H1 (cell line): ENCODE measurements at regions not wholly inside any gene's neighbourhood (a gene's known extent, or its start where the extent isn't known, plus 50 kb on each side); places are given as distances from the start of the nearest gene placed in this dataset.
A peak's percentile ranks its signal among the peaks of the same experiment; 100 is the strongest.

ENCODE experiments used
- CTCF ChIA-PET: fragments of 300-600 bp; sonication (Branson Sonifier 250); formaldehyde crosslinking; loops from one replicate; lab custom pipeline; 2021; ENCODE audit not compliant: partially characterized antibody; lab: Charles Lee
- POLR2A ChIA-PET: fragments of 300-600 bp; sonication (Branson Sonifier 250); formaldehyde crosslinking; loops from one replicate; lab custom pipeline; 2021; ENCODE audit warnings: inconsistent platforms; ENCODE audit not compliant: partially characterized antibody; lab: Charles Lee
- DNase-seq, 2 experiments: peaks; one replicate each; pipeline versions ENCODE4 v3.0.0 to v3.0.0-alpha.2; 2010 to 2022; ENCODE audit warnings: low spot score in 2 of 2, low read depth in 1 of 2, mixed read lengths in 1 of 2
- FAIRE-seq: peaks from 2 replicates; lab custom pipeline; 2011; peaks lifted over from hg19 to GRCh38; lab: Jason Lieb, UNC
- H2AFZ ChIP-seq: 2 replicates; pipeline ENCODE4 v1.8.1; 2012; ENCODE audit warnings: low read length, inconsistent platforms
- H2AK5ac ChIP-seq: 2 replicates; pipeline ENCODE4 v1.6.1; 2013; ENCODE audit warnings: low read depth, low read length
- H2BK120ac ChIP-seq: replicated peaks from 2 replicates; pipeline ENCODE3; 2013; ENCODE audit warnings: low read depth, low read length, inconsistent platforms
- H2BK12ac ChIP-seq: 2 replicates; pipeline ENCODE4 v1.6.1; 2013; ENCODE audit warnings: low read depth, low read length
- H2BK15ac ChIP-seq: 2 replicates; pipeline ENCODE4 v1.6.1; 2013; ENCODE audit warnings: low read length
- H2BK20ac ChIP-seq: 2 replicates; pipeline ENCODE4 v1.6.1; 2013; ENCODE audit warnings: low read length
- H2BK5ac ChIP-seq: 2 replicates; pipeline ENCODE4 v1.6.1; 2013; ENCODE audit warnings: low read depth, low read length
- H3K14ac ChIP-seq: 2 replicates; pipeline ENCODE4 v1.6.1; 2013; ENCODE audit warnings: inconsistent platforms; ENCODE audit not compliant: insufficient read length
- H3K18ac ChIP-seq: 2 replicates; pipeline ENCODE4 v1.6.1; 2013; ENCODE audit warnings: low read length; ENCODE audit errors: extremely low read depth
- H3K23ac ChIP-seq: 2 replicates; pipeline ENCODE4 v1.6.1; 2013; ENCODE audit warnings: inconsistent platforms; ENCODE audit not compliant: insufficient read length
- H3K23me2 ChIP-seq: 2 replicates; pipeline ENCODE4 v1.6.1; 2013; ENCODE audit warnings: low read depth, low read length
- H3K27ac ChIP-seq: 2 replicates; pipeline ENCODE4 v1.6.1; 2011; ENCODE audit warnings: low read depth, low read length, inconsistent platforms
- H3K27me3 ChIP-seq, 4 experiments: replicated peaks in 1 of 4; 1 replicate in 1 of 4; 2 replicates in 3 of 4; pipeline versions ENCODE4 v1.6.1 to v1.8.1; 2011 to 2013; ENCODE audit warnings: low read length in 3 of 4, mild to moderate bottlenecking in 3 of 4, inconsistent platforms in 2 of 4, mixed read lengths in 2 of 4, moderate library complexity in 1 of 4; ENCODE audit not compliant: control insufficient read depth in 3 of 4, insufficient read depth in 3 of 4; ENCODE audit errors: extremely low read depth in 1 of 4
- H3K36me3 ChIP-seq, 4 experiments: 2 replicates each; pipeline versions ENCODE4 v1.6.1 to v1.8.1; 2011 to 2013; ENCODE audit warnings: mild to moderate bottlenecking in 4 of 4, low read length in 3 of 4, moderate library complexity in 2 of 4, control low read depth in 1 of 4, inconsistent platforms in 1 of 4; ENCODE audit not compliant: insufficient read depth in 4 of 4, control insufficient read depth in 2 of 4
- H3K4ac ChIP-seq: replicated peaks from 2 replicates; pipeline ENCODE3; 2013; ENCODE audit warnings: low read length, low read depth, mixed read lengths, inconsistent platforms; ENCODE audit not compliant: insufficient read length
- H3K4me1 ChIP-seq, 4 experiments: replicated peaks in 1 of 4; 1 replicate in 1 of 4; 2 replicates in 3 of 4; pipeline versions ENCODE4 v1.6.1 to v1.8.1; 2011 to 2013; ENCODE audit warnings: low read length in 3 of 4, inconsistent platforms in 2 of 4, mixed read lengths in 1 of 4; ENCODE audit not compliant: insufficient read depth in 4 of 4, control insufficient read depth in 3 of 4
- H3K4me2 ChIP-seq, 2 experiments: 2 replicates each; pipeline versions ENCODE4 v1.6.1 to v1.8.1; 2011 to 2013; ENCODE audit warnings: low read depth in 2 of 2, low read length in 2 of 2, control low read depth in 1 of 2, inconsistent platforms in 1 of 2, mild to moderate bottlenecking in 1 of 2; ENCODE audit not compliant: insufficient read depth in 1 of 2
- H3K4me3 ChIP-seq, 4 experiments: fragments of 200-600, 300-600 bp in 1 of 4; sonication (generic), shearing (Covaris generic), sonication (Bioruptor Twin) in 1 of 4; 2 replicates each; pipeline versions ENCODE4 v1.5.1 to v1.8.1; 2011 to 2016; ENCODE audit warnings: low read length in 4 of 4, low read depth in 3 of 4, control low read depth in 2 of 4, inconsistent platforms in 2 of 4, mild to moderate bottlenecking in 2 of 4, mixed read lengths in 1 of 4, moderate library complexity in 1 of 4; ENCODE audit not compliant: insufficient read depth in 2 of 4; ENCODE audit errors: extremely low read depth in 1 of 4
- H3K56ac ChIP-seq: replicated peaks from 2 replicates; pipeline ENCODE3; 2013; ENCODE audit warnings: low read depth, mild to moderate bottlenecking, mixed read lengths, low read length, inconsistent platforms; ENCODE audit not compliant: insufficient read length
- H3K79me1 ChIP-seq: 2 replicates; pipeline ENCODE4 v1.6.1; 2013; ENCODE audit warnings: low read depth, low read length, control low read depth
- H3K79me2 ChIP-seq, 2 experiments: 2 replicates each; pipeline versions ENCODE4 v1.6.1 to v1.8.1; 2012 to 2013; ENCODE audit warnings: low read length in 2 of 2, mild to moderate bottlenecking in 2 of 2, inconsistent platforms in 1 of 2; ENCODE audit not compliant: insufficient read depth in 2 of 2, control insufficient read depth in 1 of 2
- H3K9ac ChIP-seq, 4 experiments: replicated peaks in 1 of 4; 1 replicate in 1 of 4; 2 replicates in 3 of 4; pipeline versions ENCODE4 v1.6.1 to v1.8.1; 2011 to 2013; ENCODE audit warnings: low read depth in 3 of 4, low read length in 3 of 4, control low read depth in 2 of 4, mild to moderate bottlenecking in 2 of 4, moderate library complexity in 2 of 4, inconsistent platforms in 1 of 4; ENCODE audit errors: extremely low read depth in 1 of 4
- H3K9me3 ChIP-seq, 2 experiments: 2 replicates each; pipeline versions ENCODE4 v1.6.1 to v1.8.1; 2012 to 2013; ENCODE audit warnings: mild to moderate bottlenecking in 2 of 2, moderate library complexity in 2 of 2, control low read depth in 1 of 2, inconsistent platforms in 1 of 2, low read depth in 1 of 2, low read length in 1 of 2, mixed read lengths in 1 of 2; ENCODE audit not compliant: insufficient read depth in 2 of 2
- H4K20me1 ChIP-seq, 2 experiments: replicated peaks in 1 of 2; 2 replicates each; pipeline versions ENCODE3 to v1.8.1; 2011 to 2013; ENCODE audit warnings: inconsistent platforms in 2 of 2, low read length in 2 of 2, mild to moderate bottlenecking in 1 of 2; ENCODE audit not compliant: insufficient read depth in 2 of 2, control insufficient read depth in 1 of 2
- H4K5ac ChIP-seq: 2 replicates; pipeline ENCODE4 v1.6.1; 2013; ENCODE audit warnings: low read length, low read depth, mixed read lengths, inconsistent platforms; ENCODE audit not compliant: insufficient read length
- H4K8ac ChIP-seq: 2 replicates; pipeline ENCODE4 v1.8.0; 2013; ENCODE audit warnings: mild to moderate bottlenecking, moderate library complexity, low read length, inconsistent platforms; ENCODE audit not compliant: insufficient read depth; ENCODE audit errors: extremely low read depth
- H4K91ac ChIP-seq: replicated peaks from 2 replicates; pipeline ENCODE3; 2013; ENCODE audit warnings: low read length, mixed read lengths, inconsistent platforms; ENCODE audit not compliant: insufficient read length
- CTCF ChIP-seq, 3 experiments: IDR thresholded peaks; 1 replicate in 2 of 3; 2 replicates in 1 of 3; pipeline versions ENCODE4 v1.5.1 to v1.6.1; 2011; ENCODE audit warnings: low read length in 3 of 3, mild to moderate bottlenecking in 3 of 3, inconsistent platforms in 2 of 3, low read depth in 1 of 3, moderate library complexity in 1 of 3; ENCODE audit not compliant: insufficient read depth in 1 of 3; ENCODE audit errors: control extremely low read depth in 1 of 3
- KDM4A ChIP-seq: IDR thresholded peaks from one replicate; pipeline ENCODE4 v1.7.1; 2012; ENCODE audit warnings: low read depth, mild to moderate bottlenecking, moderate library complexity, low read length, inconsistent platforms; ENCODE audit not compliant: severe bottlenecking
- RAD21 ChIP-seq, 2 experiments: IDR thresholded peaks in 1 of 2; conservative IDR thresholded peaks in 1 of 2; 2 replicates each; pipeline ENCODE4 v1.6.1; 2011; ENCODE audit warnings: low read depth in 2 of 2, low read length in 2 of 2, improper control_type of control experiment in 1 of 2, inconsistent platforms in 1 of 2, mild to moderate bottlenecking in 1 of 2, moderate library complexity in 1 of 2
- SIX5 ChIP-seq: IDR thresholded peaks from 2 replicates; pipeline ENCODE4 v1.6.1; 2011; ENCODE audit warnings: mild to moderate bottlenecking, low read depth, low read length
- WGBS, 2 experiments: shearing (Covaris generic) in 1 of 2; methylation state at CpG; one replicate each; pipeline versions ENCODE4 v1.1.6 to v1.1.7; 2013 to 2015; ENCODE audit warnings: low lambda C conversion rate in 2 of 2, mixed read lengths in 2 of 2, inconsistent platforms in 1 of 2, low coverage in 1 of 2, missing lambda C conversion rate in 1 of 2; ENCODE audit not compliant: insufficient replicate concordance in 2 of 2, insufficient coverage in 1 of 2, insufficient read length in 1 of 2; ENCODE audit errors: extremely low coverage in 1 of 2, missing lambda C conversion rate in 1 of 2; 5-methylcytosine and 5-hydroxymethylcytosine counted together

- POLR2A ChIA-PET, result no interaction called here
- H4K91ac ChIP-seq, result no peak overlapping the region
- DNase-seq, result no peak
- H3K9ac ChIP-seq, result no peak overlapping the region
- H2AK5ac ChIP-seq, result no peak overlapping the region
- H4K5ac ChIP-seq, result no peak overlapping the region
- no peak overlapping the region for H2BK5ac ChIP-seq
- no peak overlapping the region for H3K27ac ChIP-seq
- H4K20me1 ChIP-seq, result no peaks in the 10 kb centered on the region
- H3K4me1 ChIP-seq, result peaks cover 0 to 13% (median 4%) of the 10 kb centered on the region in 4 experiments; a peak in 5 of 7 replicates
- no peaks in the 10 kb centered on the region for H3K23me2 ChIP-seq
- no peaks in the 10 kb centered on the region for H3K36me3 ChIP-seq
- TF ChIP-seq KDM4A (no peak), SIX5 (no peak), CTCF (IDR thresholded peaks at IDR 0.05; ENCODE audit: control extremely low read depth in 1 of 3, insufficient read depth in 1 of 3, low read depth in 1 of 3, low read length in 3 of 3) (peak in 1 of 3 experiments; percentile 21; a peak in 1 of 4 replicates), RAD21 (IDR thresholded peaks at IDR 0.05 in 1 of 2, conservative IDR thresholded peaks at IDR 0.05 in 1 of 2; ENCODE audit: low read depth in 2 of 2, low read length in 2 of 2) (peak; percentile 34 to 37; a peak in 3 of 4 replicates)
- H3K79me2 ChIP-seq, result no peaks in the 10 kb centered on the region
- H2BK120ac ChIP-seq, result no peak overlapping the region
- H3K9me3 ChIP-seq, result no peaks in the 10 kb centered on the region; a peak in 1 of 4 replicates
- no peak overlapping the region for H2BK20ac ChIP-seq
- H3K27me3 ChIP-seq, result no peaks in the 10 kb centered on the region
- no peak overlapping the region for H3K4ac ChIP-seq
- no peak overlapping the region for H3K4me2 ChIP-seq
- 60% methylated on average over 3 of the region's 3 CpGs; no CpG with 5 or more reads in 1 of the 2 experiments for WGBS, 2 experiments
- H2AFZ ChIP-seq, result no peak overlapping the region
- no peak overlapping the region for H3K56ac ChIP-seq
- H2BK15ac ChIP-seq, result no peak overlapping the region
- no peak overlapping the region for H4K8ac ChIP-seq
- H3K79me1 ChIP-seq, result no peaks in the 10 kb centered on the region
- H3K18ac ChIP-seq, result no peak overlapping the region
- H3K23ac ChIP-seq, result no peak overlapping the region
- CTCF ChIA-PET, result interaction anchor here (0.7 to 2.0 kb wide), 6 partner anchors 9 to 256 kb away, joined by 3 to 9 read pairs (median 4); no protein-coding TSS in a partner anchor
- FAIRE-seq, result no peak
- H3K4me3 ChIP-seq, result no peak overlapping the region
- H3K14ac ChIP-seq, result no peak overlapping the region
- no peak overlapping the region for H2BK12ac ChIP-seq
Observed at GRCh38 chr2:183536714-183537113, 412.5 kb downstream of the NUP35 start.
